K562 (cell line): ENCODE measurements at regions not wholly inside any gene's neighbourhood (a gene's known extent, or its start where the extent isn't known, plus 50 kb on each side); places are given as distances from the start of the nearest gene placed in this dataset.

ENCODE experiments used
- ZNF717 ChIP-seq: fragments of 250-450 bp; sonication (Bioruptor Pico); IDR thresholded peaks from 2 replicates; pipeline ENCODE4 v1.5.0; 2021
- TF ChIP-seq, protein P1 (sequence below), 3 experiments: IDR thresholded peaks in 2 of 3; conservative IDR thresholded peaks in 1 of 3; 2 replicates each; pipeline ENCODE4 v1.5.1; 2011 to 2012; ENCODE audit warnings: low read length in 3 of 3, mild to moderate bottlenecking in 3 of 3, control low read depth in 2 of 3, improper control_type of control experiment in 1 of 3, inconsistent platforms in 1 of 3, low read depth in 1 of 3, mixed read lengths in 1 of 3, moderate library complexity in 1 of 3; ENCODE audit not compliant: insufficient read depth in 2 of 3
- TF ChIP-seq, protein P2 (sequence below): fragments of 450-650 bp; IDR thresholded peaks from 2 replicates; pipeline ENCODE4 v1.6.1; 2016; ENCODE audit warnings: low read depth, mild to moderate bottlenecking, moderate library complexity
- TF ChIP-seq, protein P3 (sequence below), 2 experiments: fragments of 450-650 bp in 1 of 2; IDR thresholded peaks; 2 replicates each; pipeline ENCODE4 v1.6.1; 2011 to 2017; ENCODE audit warnings: low read depth in 2 of 2, antibody characterized with exemption in 1 of 2, borderline replicate concordance in 1 of 2, low read length in 1 of 2, mild to moderate bottlenecking in 1 of 2, mixed read lengths in 1 of 2; ENCODE audit not compliant: control insufficient read depth in 1 of 2

DNA sequence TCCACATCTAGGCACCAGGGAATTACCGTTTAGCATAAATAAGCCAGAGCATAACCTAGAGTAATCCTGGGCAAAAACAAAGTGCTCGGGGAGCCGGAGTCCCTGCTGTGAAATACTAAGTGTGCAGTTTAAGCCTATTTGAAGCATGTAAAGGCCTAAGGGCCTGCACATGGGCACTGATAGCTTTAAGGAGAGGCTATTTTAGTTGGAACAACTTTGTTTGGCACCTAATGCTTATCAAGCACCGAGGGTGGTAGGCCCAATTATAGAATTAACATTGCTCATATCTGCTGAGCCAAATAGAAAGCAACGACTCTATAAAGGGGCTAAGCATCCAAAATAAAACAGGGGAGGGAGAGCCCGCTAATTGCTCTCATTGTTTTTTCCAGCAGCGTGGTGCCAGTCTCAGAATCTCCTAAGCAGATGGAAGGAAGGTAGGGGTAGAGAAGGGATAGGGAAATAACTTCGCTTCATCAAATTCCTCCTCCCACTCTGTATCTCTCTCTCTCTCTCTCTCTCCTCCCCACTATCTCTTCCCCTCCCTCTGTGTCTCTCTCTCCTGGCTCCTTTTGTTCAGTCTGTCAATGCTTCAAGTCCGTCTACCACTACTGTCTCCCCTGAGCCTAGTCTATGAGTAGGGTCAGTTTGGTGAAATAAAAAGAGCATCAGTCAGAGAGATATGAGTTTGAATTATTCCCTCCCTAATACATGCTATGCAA, 292.8 kb downstream of the NXPE2 start (continued):
- TF ChIP-seq, protein P1, sequence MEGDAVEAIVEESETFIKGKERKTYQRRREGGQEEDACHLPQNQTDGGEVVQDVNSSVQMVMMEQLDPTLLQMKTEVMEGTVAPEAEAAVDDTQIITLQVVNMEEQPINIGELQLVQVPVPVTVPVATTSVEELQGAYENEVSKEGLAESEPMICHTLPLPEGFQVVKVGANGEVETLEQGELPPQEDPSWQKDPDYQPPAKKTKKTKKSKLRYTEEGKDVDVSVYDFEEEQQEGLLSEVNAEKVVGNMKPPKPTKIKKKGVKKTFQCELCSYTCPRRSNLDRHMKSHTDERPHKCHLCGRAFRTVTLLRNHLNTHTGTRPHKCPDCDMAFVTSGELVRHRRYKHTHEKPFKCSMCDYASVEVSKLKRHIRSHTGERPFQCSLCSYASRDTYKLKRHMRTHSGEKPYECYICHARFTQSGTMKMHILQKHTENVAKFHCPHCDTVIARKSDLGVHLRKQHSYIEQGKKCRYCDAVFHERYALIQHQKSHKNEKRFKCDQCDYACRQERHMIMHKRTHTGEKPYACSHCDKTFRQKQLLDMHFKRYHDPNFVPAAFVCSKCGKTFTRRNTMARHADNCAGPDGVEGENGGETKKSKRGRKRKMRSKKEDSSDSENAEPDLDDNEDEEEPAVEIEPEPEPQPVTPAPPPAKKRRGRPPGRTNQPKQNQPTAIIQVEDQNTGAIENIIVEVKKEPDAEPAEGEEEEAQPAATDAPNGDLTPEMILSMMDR (IDR thresholded peaks at IDR 0.05 in 2 of 3, conservative IDR thresholded peaks at IDR 0.05 in 1 of 3; ENCODE audit: insufficient read depth in 2 of 3, low read depth in 1 of 3, low read length in 3 of 3), result no peak
- no peak for TF ChIP-seq ZNF717 (CRISPR knock-in tag)
- TF ChIP-seq, protein P2, sequence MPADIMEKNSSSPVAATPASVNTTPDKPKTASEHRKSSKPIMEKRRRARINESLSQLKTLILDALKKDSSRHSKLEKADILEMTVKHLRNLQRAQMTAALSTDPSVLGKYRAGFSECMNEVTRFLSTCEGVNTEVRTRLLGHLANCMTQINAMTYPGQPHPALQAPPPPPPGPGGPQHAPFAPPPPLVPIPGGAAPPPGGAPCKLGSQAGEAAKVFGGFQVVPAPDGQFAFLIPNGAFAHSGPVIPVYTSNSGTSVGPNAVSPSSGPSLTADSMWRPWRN, result no peak
- TF ChIP-seq, protein P3, sequence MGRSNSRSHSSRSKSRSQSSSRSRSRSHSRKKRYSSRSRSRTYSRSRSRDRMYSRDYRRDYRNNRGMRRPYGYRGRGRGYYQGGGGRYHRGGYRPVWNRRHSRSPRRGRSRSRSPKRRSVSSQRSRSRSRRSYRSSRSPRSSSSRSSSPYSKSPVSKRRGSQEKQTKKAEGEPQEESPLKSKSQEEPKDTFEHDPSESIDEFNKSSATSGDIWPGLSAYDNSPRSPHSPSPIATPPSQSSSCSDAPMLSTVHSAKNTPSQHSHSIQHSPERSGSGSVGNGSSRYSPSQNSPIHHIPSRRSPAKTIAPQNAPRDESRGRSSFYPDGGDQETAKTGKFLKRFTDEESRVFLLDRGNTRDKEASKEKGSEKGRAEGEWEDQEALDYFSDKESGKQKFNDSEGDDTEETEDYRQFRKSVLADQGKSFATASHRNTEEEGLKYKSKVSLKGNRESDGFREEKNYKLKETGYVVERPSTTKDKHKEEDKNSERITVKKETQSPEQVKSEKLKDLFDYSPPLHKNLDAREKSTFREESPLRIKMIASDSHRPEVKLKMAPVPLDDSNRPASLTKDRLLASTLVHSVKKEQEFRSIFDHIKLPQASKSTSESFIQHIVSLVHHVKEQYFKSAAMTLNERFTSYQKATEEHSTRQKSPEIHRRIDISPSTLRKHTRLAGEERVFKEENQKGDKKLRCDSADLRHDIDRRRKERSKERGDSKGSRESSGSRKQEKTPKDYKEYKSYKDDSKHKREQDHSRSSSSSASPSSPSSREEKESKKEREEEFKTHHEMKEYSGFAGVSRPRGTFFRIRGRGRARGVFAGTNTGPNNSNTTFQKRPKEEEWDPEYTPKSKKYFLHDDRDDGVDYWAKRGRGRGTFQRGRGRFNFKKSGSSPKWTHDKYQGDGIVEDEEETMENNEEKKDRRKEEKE (IDR thresholded peaks at IDR 0.05; ENCODE audit: borderline replicate concordance in 1 of 2, control insufficient read depth in 1 of 2, low read depth in 2 of 2, low read length in 1 of 2), result no peak
